Right lobe of liver (tissue), 4 donors: ENCODE measurements at regions not wholly inside any gene's neighbourhood (a gene's known extent, or its start where the extent isn't known, plus 50 kb on each side); places are given as distances from the start of the nearest gene placed in this dataset.

Experiments used
- CTCF ChIP-seq, 4 donors: fragments of 200-600 bp in 3 of 4; fragments of 450-650 bp in 1 of 4; IDR thresholded peaks; one replicate each; pipeline versions ENCODE4 v1.5.1 to v1.8.0; 2016 to 2022; ENCODE audit warnings: antibody characterized with exemption in 4 of 4, mild to moderate bottlenecking in 2 of 4
- POLR2A ChIP-seq: fragments of 450-650 bp; IDR thresholded peaks from one replicate; pipeline ENCODE4 v1.6.1; 2017; ENCODE audit warnings: antibody characterized with exemption, mild to moderate bottlenecking
- donor health status: DM: no; HTN: no; CAD: no.
- donor health status: DM: no; HTN: no; CAD: no.
- donor health status: DM: no; HTN: yes; CAD: no.

DNA sequence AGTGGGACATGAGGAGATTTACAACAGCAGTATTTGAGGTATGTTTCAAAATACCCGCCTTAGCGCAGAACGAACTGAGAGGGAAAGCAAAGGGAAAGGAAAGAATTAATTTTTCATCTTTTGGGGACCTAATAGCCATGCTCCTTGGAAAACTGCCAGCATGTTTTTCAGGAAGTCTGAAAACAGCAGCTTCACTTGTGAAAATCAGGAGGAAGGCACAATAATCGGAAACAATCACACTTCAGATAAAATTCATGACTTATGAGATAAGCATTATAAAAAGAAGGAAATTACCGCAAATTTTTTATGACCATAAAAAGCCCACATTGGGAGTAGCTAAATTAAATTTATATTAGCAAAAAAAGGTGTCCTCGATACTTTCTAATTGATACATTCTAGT is 541.1 kb downstream of the HAO1 start:
- no peak for TF ChIP-seq CTCF (IDR thresholded peaks at IDR 0.05)
- TF ChIP-seq POLR2A: no peak
